HL-60 (cell line): ENCODE measurements at regions not wholly inside any gene's neighbourhood (a gene's known extent, or its start where the extent isn't known, plus 50 kb on each side); places are given as distances from the start of the nearest gene placed in this dataset.

Source experiments
- CTCF ChIP-seq: IDR thresholded peaks from one replicate; pipeline ENCODE4 v1.5.1; 2011; ENCODE audit warnings: low read length, control low read depth, inconsistent platforms; ENCODE audit not compliant: insufficient read depth
- GABPA ChIP-seq: IDR thresholded peaks from 2 replicates; pipeline ENCODE4 v1.6.1; 2012; ENCODE audit warnings: low read depth
- POLR2AphosphoS5 ChIP-seq: IDR thresholded peaks from 2 replicates; pipeline ENCODE4 v1.6.1; 2012; ENCODE audit warnings: low read depth

DNA sequence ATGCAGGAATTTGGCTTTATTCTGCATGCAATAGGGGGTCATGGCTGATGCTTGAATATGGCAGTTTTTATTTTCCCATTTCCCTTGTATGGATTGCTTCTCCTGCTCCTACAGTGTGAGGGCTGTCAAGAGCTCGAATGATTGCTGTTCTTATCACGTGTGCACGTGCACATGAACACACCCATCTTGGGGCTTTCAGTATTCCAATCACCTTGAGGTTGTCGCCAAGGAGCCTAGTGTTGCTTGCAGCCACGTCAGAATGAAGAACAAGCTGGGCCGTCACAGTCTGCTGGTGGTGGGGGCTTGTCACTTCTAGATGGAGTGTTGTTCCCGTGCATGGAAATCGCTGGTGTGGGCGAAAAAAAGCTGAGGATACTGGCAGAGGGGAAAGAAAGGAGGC lies 219.4 kb upstream of the GLRA1 start:
- TF ChIP-seq CTCF (no peak), GABPA (no peak), POLR2AphosphoS5 (no peak)
